Thoracic aorta (tissue), 2 donors: ENCODE measurements at regions not wholly inside any gene's neighbourhood (a gene's known extent, or its start where the extent isn't known, plus 50 kb on each side); places are given as distances from the start of the nearest gene placed in this dataset.

ENCODE experiments used
- ATAC-seq: fragments of 150-250 bp; one replicate; pipeline ENCODE4 v1.8.0; 2017; ENCODE audit warnings: low read depth; ENCODE audit not compliant: insufficient number of reproducible peaks, low FRiP score
- DNase-seq: peaks from one replicate; pipeline ENCODE4 v3.0.0-alpha.2; 2020; ENCODE audit warnings: low spot score
- H3K27ac ChIP-seq, 2 donors: fragments of 200-600 bp; sonication (generic); 1 replicate in 1 of 2; 2 replicates in 1 of 2; pipeline ENCODE4 v1.5.1; 2016; ENCODE audit warnings: mild to moderate bottlenecking in 2 of 2, moderate library complexity in 2 of 2
- H3K27me3 ChIP-seq: fragments of 200-600 bp; sonication (generic); replicated peaks from 2 replicates; pipeline ENCODE4 v1.6.0; 2016; ENCODE audit warnings: mild to moderate bottlenecking; ENCODE audit not compliant: insufficient read depth
- H3K36me3 ChIP-seq: fragments of 200-600 bp; sonication (generic); one replicate; pipeline ENCODE4 v1.5.1; 2016
- H3K4me1 ChIP-seq, 2 donors: fragments of 200-600 bp; sonication (generic); 1 replicate in 1 of 2; 2 replicates in 1 of 2; pipeline versions ENCODE4 v1.5.1 to v1.6.0; 2016; ENCODE audit warnings: low read depth in 2 of 2, mild to moderate bottlenecking in 1 of 2; ENCODE audit not compliant: control insufficient read depth in 1 of 2
- H3K4me3 ChIP-seq: fragments of 200-600 bp; sonication (generic); 2 replicates; pipeline ENCODE4 v1.5.1; 2016; ENCODE audit warnings: mild to moderate bottlenecking
- H3K9me3 ChIP-seq: fragments of 200-600 bp; sonication (generic); 2 replicates; pipeline ENCODE4 v1.5.1; 2016
- CTCF ChIP-seq: fragments of 200-600 bp; sonication (generic); IDR thresholded peaks from one replicate; pipeline ENCODE4 v1.5.1; 2019; ENCODE audit warnings: antibody characterized with exemption

GRCh38 chr13:54133746-54134145 is 1105.1 kb downstream of the OLFM4 start:
- Histone ChIP-seq H3K9me3 (no peaks in the 10 kb centered on the region), H3K4me3 (no peak overlapping the region)
- ATAC-seq, result no peak

GRCh38 chr13:54144828-54145227 is 1116.2 kb downstream of the OLFM4 start:
- no peak for ATAC-seq

More at GRCh38 chr13:54133746-54134145, 1105.1 kb downstream of the OLFM4 start:
- no peak for DNase-seq
- no peak for TF ChIP-seq CTCF
- H3K27me3 ChIP-seq, result no peaks in the 10 kb centered on the region
- no peak overlapping the region for H3K27ac ChIP-seq
- H3K4me1 ChIP-seq, result no peaks in the 10 kb centered on the region
- no peaks in the 10 kb centered on the region for H3K36me3 ChIP-seq

GRCh38 chr13:54150851-54151250 is 1122.2 kb downstream of the OLFM4 start:
- DNase-seq (no peak), ATAC-seq (no peak)
- no peak for TF ChIP-seq CTCF
- Histone ChIP-seq H3K27me3 (no peaks in the 10 kb centered on the region), H3K36me3 (no peaks in the 10 kb centered on the region), H3K4me1 (no peaks in the 10 kb centered on the region), H3K27ac (no peak overlapping the region), H3K9me3 (no peaks in the 10 kb centered on the region), H3K4me3 (no peak overlapping the region)

More at GRCh38 chr13:54144828-54145227, 1116.2 kb downstream of the OLFM4 start:
- no peaks in the 10 kb centered on the region for H3K36me3 ChIP-seq
- no peak overlapping the region for H3K27ac ChIP-seq
- no peak for TF ChIP-seq CTCF
- no peaks in the 10 kb centered on the region for H3K9me3 ChIP-seq
- no peak for DNase-seq
- no peaks in the 10 kb centered on the region for H3K27me3 ChIP-seq
- no peak overlapping the region for H3K4me3 ChIP-seq
- no peaks in the 10 kb centered on the region for H3K4me1 ChIP-seq

- Histone ChIP-seq H3K27ac (no peak overlapping the region), H3K9me3 (no peaks in the 10 kb centered on the region), H3K27me3 (no peaks in the 10 kb centered on the region), H3K4me1 (no peaks in the 10 kb centered on the region), H3K4me3 (no peak overlapping the region), H3K36me3 (no peaks in the 10 kb centered on the region)
- DNase-seq, result no peak
- ATAC-seq, result no peak
- no peak for TF ChIP-seq CTCF
These were observed 1133.5 kb downstream of the OLFM4 start for GRCh38 chr13:54162069-54162468.

- no peak overlapping the region for H3K27ac ChIP-seq
- no peaks in the 10 kb centered on the region for H3K27me3 ChIP-seq
- no peaks in the 10 kb centered on the region for H3K9me3 ChIP-seq
- no peaks in the 10 kb centered on the region for H3K4me1 ChIP-seq
- no peaks in the 10 kb centered on the region for H3K36me3 ChIP-seq
- no peak for TF ChIP-seq CTCF
- no peak for DNase-seq
- no peak overlapping the region for H3K4me3 ChIP-seq
- no peak for ATAC-seq
These were observed 1137.1 kb downstream of the OLFM4 start for GRCh38 chr13:54165581-54166215.
